ENCODE measurements at regions not wholly inside any gene's neighbourhood (a gene's known extent, or its start where the extent isn't known, plus 50 kb on each side); places are given as distances from the start of the nearest gene placed in this dataset.

GRCh38 chr5:100188778-100189177 lies 346.4 kb upstream of the FAM174A start:
- TF ChIP-seq CTCF (IDR thresholded peaks at IDR 0.05; ENCODE audit: insufficient read depth in 1 of 2, low read depth in 1 of 2, low read length in 1 of 2, severe bottlenecking in 1 of 2, unreplicated experiment in 1 of 2), result no peak
- POLR2A ChIA-PET, result no interaction called here

GRCh38 chr5:100188339-100188738 lies 346.8 kb upstream of the FAM174A start:
- no peaks in the 10 kb centered on the region for H3K4me1 ChIP-seq
- DNase-seq, result no peak
- Mint-ChIP-seq H3K27ac (ENCODE audit: unreplicated experiment) (no peak overlapping the region), H3K36me3 (ENCODE audit: insufficient read depth, unreplicated experiment) (no peaks in the 10 kb centered on the region), H3K4me1 (ENCODE audit: low read depth, unreplicated experiment) (no peaks in the 10 kb centered on the region), H3K9me3 (ENCODE audit: unreplicated experiment) (no peaks in the 10 kb centered on the region), H3K4me3 (ENCODE audit: unreplicated experiment) (no peak overlapping the region), H3K27me3 (ENCODE audit: insufficient read depth, unreplicated experiment) (no peaks in the 10 kb centered on the region)
- no peaks in the 10 kb centered on the region for H3K36me3 ChIP-seq (ENCODE audit: control insufficient read depth, insufficient read depth, low read length)
- no peak overlapping the region for H3K4me3 ChIP-seq (ENCODE audit: low read depth, low read length)
- TF ChIP-seq CTCF (IDR thresholded peaks at IDR 0.05; ENCODE audit: insufficient read depth in 1 of 2, low read depth in 1 of 2, low read length in 1 of 2, severe bottlenecking in 1 of 2, unreplicated experiment in 1 of 2), result no peak
- H3K27me3 ChIP-seq (replicated peaks; ENCODE audit: control insufficient read depth, insufficient read depth, low read length), result no peaks in the 10 kb centered on the region
- H3K9me3 ChIP-seq, result no peaks in the 10 kb centered on the region
- intact Hi-C loops (cut with micrococcal nuclease; ENCODE audit: unreplicated experiment), result no loop called here
- ChIA-PET POLR2A (no interaction called here), CTCF (no interaction called here)
- BruUV-seq (replicated peaks), result no TSS peak

More at GRCh38 chr5:100188778-100189177, 346.4 kb upstream of the FAM174A start:
- no peak overlapping the region for H3K4me3 Mint-ChIP-seq (ENCODE audit: unreplicated experiment)
- BruUV-seq (replicated peaks), result no TSS peak
- no peaks in the 10 kb centered on the region for H3K4me1 ChIP-seq
- DNase-seq, result no peak
- H3K36me3 ChIP-seq (ENCODE audit: control insufficient read depth, insufficient read depth, low read length), result no peaks in the 10 kb centered on the region
- CTCF ChIA-PET, result no interaction called here
- intact Hi-C loops (cut with micrococcal nuclease; ENCODE audit: unreplicated experiment), result no loop called here
- H3K27ac Mint-ChIP-seq (ENCODE audit: unreplicated experiment), result no peak overlapping the region
- H3K9me3 ChIP-seq, result no peaks in the 10 kb centered on the region
- no peaks in the 10 kb centered on the region for H3K27me3 Mint-ChIP-seq (ENCODE audit: insufficient read depth, unreplicated experiment)
- H3K4me3 ChIP-seq (ENCODE audit: low read depth, low read length), result no peak overlapping the region
- H3K27me3 ChIP-seq (replicated peaks; ENCODE audit: control insufficient read depth, insufficient read depth, low read length), result no peaks in the 10 kb centered on the region
- no peaks in the 10 kb centered on the region for H3K9me3 Mint-ChIP-seq (ENCODE audit: unreplicated experiment)
- H3K36me3 Mint-ChIP-seq (ENCODE audit: insufficient read depth, unreplicated experiment), result no peaks in the 10 kb centered on the region
- H3K4me1 Mint-ChIP-seq (ENCODE audit: low read depth, unreplicated experiment), result no peaks in the 10 kb centered on the region

- TF ChIP-seq CTCF (IDR thresholded peaks at IDR 0.05; ENCODE audit: insufficient read depth in 1 of 2, low read depth in 1 of 2, low read length in 1 of 2, severe bottlenecking in 1 of 2, unreplicated experiment in 1 of 2), result no peak
- BruUV-seq (replicated peaks), result no TSS peak
- Mint-ChIP-seq H3K27ac (ENCODE audit: unreplicated experiment) (no peak overlapping the region), H3K36me3 (ENCODE audit: insufficient read depth, unreplicated experiment) (no peaks in the 10 kb centered on the region), H3K4me1 (ENCODE audit: low read depth, unreplicated experiment) (no peaks in the 10 kb centered on the region), H3K9me3 (ENCODE audit: unreplicated experiment) (no peaks in the 10 kb centered on the region), H3K4me3 (ENCODE audit: unreplicated experiment) (no peak overlapping the region), H3K27me3 (ENCODE audit: insufficient read depth, unreplicated experiment) (no peaks in the 10 kb centered on the region)
- ChIA-PET CTCF (no interaction called here), POLR2A (no interaction called here)
- Histone ChIP-seq H3K4me1 (no peaks in the 10 kb centered on the region), H3K4me3 (ENCODE audit: low read depth, low read length) (no peak overlapping the region), H3K9me3 (no peaks in the 10 kb centered on the region), H3K36me3 (ENCODE audit: control insufficient read depth, insufficient read depth, low read length) (no peaks in the 10 kb centered on the region), H3K27me3 (replicated peaks; ENCODE audit: control insufficient read depth, insufficient read depth, low read length) (no peaks in the 10 kb centered on the region)
- no peak for DNase-seq
- intact Hi-C loops (cut with micrococcal nuclease; ENCODE audit: unreplicated experiment), result no loop called here
Measured at GRCh38 chr5:100186181-100186580, 349.0 kb upstream of the FAM174A start.
